GM18502 (cell line): ENCODE measurements at regions not wholly inside any gene's neighbourhood (a gene's known extent, or its start where the extent isn't known, plus 50 kb on each side); places are given as distances from the start of the nearest gene placed in this dataset.
A peak's percentile ranks its signal among the peaks of the same experiment; 100 is the strongest.
"Not testable (repeated sequence)": the region's sequence is repeated elsewhere in the genome, so short reads cannot be mapped to it uniquely, and the experiment has no call there.

Source experiments
- ATAC-seq: cut with Tn5 transposase; IDR thresholded peaks from one replicate; pipeline ENCODE4 v1.9.1; 2021; ENCODE audit warnings: mild to moderate bottlenecking; ENCODE audit not compliant: unreplicated experiment, poor library complexity

DNA sequence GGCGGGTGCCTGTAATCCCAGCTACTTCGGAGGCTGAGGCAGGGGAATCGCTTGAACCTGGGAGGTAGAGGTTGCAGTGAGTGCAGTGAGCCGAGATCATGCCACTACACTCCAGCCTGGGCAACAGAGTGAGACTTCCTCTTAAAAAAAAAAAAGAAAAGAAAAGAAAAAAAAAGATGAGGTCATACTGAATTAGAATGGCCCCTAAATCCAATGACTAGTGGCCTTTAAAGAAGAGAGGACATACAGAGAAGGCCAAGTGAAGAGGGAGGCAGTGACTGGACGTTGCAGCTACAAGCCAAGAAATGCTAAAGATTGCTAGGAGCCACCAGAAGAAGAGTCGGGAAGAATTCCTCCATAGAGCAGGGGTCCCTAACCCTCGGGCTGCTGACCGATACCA lies 76.9 kb upstream of the TIAM1 start:
- no peak for ATAC-seq

DNA sequence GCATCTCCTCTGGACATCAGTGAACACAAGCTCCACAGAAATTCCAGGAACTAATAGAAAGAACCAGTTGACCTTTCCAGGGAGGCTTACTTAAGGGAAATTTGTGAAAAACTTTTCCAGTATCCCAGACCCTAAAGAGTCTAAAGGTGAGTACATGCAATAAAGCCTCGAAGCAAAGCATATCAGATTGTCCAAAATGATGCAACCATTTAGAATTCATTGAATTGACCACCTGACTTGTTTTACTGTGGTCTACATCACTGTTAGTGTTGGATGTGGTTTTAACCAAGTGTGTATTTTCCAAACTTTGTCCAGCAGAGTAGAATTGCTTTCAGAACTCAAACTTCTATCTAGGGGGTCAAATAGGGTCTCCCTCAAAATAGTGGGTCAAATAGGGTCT lies 76.3 kb upstream of the TIAM1 start:
- ATAC-seq, result no peak

DNA sequence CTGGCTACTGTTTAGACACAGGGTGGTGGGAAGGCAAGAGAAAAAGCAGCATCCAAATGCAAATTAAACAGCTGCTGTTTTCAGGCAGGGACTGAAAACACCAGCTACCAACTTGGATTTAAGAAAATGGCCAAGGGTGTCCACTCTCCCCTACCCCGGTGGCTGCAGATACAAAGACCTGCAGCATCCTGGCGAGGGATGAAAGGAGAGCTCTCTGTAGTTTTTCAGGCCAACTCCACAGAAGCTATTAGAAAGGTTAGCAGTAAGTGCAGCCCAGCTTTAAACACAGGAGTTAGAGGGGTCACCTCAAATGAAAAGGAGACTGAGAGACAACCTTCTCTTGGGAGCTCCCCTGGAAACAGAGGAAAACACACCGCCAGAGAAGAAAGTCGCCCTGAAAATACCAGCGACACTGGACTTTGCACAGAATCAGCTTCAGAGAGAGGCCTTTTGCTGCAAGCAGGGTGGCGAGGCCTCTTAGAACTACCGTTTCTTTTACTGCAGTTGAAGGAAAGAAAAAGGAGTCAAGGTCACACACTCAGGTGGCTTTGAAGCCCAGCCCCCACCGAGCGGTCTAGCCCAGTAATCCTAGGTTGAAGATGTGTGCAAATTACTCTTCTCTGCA lies 74.4 kb upstream of the TIAM1 start:
- no peak for ATAC-seq

DNA sequence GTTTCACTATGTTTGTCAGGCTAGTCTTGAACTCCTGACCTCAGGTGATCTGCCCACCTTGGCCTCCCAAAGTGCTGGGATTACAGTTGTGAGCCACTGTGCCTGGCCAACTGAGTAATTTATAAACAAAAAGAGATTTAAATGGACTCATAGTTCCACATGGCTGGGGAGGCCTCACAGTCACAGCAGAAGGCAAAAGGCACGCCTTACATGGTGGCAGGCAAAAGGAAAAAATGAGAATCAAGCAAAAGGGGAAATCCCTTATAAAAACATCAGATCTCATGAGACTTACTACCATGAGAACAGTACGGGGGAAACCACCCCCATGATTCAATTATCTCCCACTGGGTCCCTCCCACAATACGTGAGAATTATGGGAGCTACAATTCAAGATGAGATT lies 73.2 kb upstream of the TIAM1 start:
- not testable (repeated sequence) for ATAC-seq

DNA sequence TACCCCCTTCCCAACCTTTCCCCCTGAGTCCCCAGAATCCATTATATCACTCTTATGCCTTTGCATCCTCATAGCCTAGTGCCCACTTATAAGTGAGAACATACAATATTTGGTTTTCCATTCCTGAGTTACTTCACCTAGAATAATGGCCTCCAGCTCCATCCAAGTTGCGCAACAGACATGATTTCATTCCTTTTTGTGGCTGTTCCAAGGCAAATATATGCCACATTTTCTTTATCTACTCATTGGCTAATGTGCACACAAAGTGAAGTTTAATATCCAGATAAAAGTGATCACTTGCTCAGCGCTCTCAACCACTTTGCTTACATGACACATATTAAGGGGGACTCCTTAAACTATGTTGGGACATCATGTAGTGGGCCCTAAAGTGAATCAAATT lies 72.4 kb upstream of the TIAM1 start:
- ATAC-seq, result no peak

DNA sequence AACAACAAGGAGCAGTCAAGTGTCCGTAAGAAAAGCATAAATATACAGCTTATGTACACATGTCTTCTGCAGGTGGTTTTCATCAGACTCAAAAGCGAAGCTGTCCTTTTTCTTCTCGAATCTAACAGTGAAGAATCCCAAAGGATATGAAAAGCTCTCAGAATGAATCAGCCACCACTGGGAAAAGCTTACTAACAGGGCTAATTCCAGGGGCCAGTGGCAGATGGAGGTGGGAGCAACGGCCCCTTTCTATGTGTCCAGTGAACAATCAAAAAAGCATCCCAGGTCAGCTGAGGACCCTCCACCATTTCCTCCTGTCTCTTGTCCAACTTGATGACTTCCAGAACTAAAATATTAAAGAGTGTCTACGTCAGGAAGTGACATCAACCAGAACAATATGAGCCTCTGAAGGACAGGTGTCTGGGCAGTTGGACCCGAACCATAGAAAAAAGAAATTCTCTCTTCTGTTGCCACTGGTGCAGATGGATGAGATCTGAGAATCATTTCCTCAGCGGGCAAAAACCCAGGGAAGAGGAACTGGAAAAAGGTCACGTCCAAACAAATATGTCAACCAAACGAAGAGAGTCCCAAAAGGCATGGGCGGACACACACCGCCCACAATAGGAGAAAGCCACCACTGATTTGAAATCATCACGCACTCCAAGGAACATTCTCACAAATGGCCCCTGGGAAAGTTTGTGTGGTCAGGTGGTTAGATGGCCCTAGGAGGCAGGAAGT lies 70.4 kb upstream of the TIAM1 start:
- no peak for ATAC-seq

DNA sequence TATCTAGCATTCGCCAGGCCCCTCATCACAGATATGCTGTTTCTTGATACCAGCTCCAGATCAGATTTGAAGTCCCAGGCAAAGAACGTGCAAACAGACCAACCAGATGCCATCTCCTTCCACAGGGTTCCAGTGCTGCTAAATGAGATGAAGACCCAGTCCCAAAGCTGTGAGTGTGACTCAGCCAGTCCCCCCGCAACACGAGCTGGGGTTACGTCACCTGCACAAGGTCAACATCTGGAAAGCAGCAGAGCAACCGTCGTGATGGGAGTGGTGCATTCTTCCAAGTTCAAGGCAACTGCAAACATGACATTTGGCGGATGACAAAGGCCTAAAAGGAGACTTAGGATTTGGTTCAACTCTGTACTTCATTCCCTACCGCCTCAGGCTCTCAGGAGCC lies 69.6 kb upstream of the TIAM1 start:
- ATAC-seq, result no peak

DNA sequence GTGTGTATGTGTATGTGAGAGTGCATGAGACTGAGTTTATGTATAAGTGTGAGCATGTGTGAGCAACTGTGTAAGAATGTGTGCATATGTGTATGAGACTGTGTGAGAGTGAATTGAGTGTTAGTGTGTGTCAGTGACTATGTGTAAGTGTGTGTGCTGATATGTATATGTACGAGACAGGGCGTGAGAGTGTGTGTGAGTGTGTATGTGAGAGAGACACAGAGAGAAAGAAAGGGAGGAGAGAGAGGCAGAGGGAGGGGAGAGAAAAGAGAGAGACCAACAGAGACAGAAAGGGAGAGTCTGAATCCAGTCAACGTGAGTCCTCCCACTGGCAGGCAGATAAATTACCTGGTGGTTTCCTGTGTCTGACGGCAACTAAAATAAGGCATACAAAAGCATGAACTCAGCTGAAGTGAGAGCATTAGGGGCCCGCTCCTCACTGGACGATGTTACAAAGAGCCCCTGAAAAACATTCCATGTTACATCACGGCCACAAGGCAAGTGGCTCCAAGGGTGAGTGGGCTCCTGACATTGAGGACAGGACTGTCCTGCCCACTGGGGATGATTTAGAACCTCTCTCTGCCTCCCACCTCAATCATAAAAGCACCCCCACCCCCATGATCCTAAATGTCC lies 66.6 kb upstream of the TIAM1 start:
- peak; percentile 53 for ATAC-seq

DNA sequence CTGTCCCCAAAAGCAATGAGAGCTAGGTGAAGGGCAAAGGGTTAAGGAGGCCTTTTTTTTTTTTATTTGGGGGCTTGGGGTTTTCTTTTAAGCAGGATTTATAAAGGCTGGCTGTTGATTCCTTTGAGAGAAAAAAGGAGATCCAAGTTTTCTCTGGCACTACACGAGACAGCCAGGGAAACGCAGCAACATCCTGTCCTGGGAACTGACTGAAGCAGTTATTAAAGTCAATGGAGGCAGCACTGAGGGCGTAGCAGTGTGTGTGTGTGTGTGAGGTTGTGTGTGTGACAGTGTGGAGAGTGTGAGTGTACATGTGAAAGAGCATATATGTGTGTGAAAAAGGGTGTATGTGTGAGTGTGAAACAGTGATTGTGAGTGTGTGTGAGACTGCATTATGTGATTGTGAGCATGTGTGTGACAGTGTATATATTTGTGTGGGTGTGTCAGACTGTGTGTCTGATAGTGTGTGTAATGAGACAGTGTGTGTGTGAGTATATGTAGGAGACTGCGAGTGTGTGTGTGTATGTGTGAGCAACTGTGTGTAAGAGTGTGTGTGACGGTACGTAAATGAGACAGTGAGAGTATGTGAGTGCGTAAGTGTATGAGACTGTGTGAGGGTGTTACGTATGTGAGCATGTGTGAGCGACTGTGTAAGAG lies 65.9 kb upstream of the TIAM1 start:
- ATAC-seq, result no peak

DNA sequence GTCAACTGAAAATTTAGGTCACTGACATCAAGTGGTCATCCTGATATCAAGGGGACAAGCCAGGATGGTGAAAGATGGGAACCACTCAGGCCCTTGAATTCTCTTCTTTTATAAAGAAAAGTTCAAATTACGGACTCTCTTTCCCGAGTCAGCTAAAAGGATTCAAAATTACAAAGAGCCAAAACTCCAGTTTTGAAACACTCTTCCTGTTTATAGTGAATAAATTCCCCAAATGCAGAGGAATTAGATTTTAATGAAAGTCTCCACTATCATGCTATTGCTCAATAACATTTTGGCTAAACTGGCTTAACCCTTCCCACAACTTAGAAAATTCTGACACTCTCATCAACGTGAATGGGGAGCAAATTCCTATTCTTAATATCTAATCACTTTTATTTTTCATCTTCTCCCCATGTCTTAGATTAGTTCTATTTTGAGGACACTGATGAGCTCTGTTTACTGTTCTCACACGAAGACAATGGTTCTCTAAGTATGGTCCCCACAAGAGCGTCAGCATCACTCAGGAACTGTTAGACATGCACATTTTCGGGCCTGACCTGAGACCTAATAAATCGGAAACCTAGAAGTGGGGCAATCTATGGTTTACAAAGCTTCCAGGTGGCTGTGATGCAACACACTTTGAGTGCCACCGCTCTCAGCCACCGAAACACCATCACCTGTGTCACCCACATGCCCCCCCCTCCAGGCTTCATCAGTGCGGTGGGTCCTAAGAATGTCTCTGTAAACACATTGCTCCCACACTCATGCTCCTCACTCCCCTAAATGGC lies 64.4 kb upstream of the TIAM1 start:
- no peak for ATAC-seq

DNA sequence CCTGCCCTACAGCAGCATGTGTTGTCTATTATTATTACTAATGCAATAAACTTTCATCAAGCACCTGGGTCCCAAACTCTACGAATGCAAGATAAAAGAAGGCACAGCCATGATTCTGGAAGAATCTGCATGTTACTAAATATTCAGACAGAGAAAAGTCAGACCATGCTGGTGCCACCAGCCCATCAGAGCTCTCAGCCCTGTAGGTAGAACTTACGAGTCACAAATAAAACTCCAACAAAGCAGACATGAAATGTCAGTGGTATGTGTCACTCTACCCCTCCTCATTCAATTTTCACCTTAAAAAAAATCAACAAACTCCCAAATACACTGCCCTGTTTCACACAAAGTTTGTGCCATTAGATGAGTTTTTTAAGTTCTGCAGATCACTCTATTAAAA lies 62.4 kb upstream of the TIAM1 start:
- no peak for ATAC-seq

DNA sequence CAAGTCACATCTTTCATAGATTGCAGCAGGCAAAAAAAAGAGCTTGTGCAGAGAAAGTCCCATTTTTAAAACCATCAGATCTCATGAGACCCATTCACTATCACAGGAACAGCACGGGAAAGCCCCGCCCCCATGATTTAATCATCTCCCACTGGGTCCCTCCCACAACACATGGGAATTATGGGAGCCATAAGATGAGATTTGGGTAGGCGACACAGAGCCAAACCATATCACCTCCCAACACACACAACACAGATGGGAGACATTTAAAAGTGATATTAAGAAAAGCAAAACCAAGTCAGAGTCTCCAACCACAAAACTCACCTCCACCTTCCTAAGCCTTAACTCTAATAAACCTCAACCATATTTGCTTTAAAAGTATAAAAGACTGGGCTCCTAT lies 61.5 kb upstream of the TIAM1 start:
- ATAC-seq, result no peak

DNA sequence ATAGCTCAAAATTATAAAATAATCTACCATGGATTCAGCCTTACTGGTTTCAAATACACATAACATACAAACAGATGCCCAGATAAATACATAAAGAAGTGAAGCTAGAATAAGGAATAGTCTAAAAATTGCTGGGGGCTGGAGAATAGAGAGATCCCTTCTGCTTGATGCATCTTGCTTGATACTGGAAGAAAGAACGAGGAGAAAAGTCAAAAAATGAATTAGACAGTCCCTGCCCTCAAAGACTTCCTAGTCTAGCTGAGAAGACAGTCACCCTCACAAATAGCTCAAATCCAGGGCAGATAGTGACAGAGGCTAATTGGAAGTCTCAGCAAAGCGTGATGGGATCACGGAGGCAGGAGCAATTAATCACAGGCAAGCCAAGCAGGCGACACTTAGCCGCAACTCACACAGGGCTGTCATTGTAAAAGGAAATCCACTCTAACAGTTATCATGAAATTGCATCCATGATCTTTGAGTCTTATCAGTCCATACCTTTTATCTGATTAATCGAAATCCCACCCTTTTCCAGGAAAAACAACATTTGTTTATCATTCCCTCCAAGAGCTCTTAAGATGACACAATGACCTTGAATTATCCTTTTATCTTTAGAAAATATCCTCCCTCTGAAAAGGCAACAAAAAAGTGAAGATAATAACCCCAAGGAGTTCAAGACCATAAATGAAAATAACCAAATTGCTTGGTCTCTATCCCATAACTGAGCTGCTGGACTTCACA lies 59.7 kb upstream of the TIAM1 start:
- ATAC-seq, result no peak

DNA sequence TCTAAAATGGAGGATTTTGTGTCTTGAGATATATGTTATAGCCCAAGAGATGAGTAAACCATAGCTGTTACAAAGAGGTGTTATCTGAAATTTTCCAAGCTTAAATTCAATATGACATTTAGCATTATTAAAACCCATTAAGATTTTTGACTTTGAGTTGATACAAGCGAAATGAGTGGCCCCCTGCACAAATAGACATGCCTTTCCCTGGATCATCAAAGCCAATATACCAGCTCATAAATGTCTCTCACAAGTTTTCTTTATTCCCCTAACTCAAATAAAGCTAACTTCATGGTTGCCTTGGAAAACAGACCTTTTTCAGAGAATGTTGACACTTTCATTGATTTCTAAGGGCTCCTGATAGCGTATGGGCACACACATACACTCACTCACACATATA lies 55.5 kb upstream of the TIAM1 start:
- no peak for ATAC-seq

DNA sequence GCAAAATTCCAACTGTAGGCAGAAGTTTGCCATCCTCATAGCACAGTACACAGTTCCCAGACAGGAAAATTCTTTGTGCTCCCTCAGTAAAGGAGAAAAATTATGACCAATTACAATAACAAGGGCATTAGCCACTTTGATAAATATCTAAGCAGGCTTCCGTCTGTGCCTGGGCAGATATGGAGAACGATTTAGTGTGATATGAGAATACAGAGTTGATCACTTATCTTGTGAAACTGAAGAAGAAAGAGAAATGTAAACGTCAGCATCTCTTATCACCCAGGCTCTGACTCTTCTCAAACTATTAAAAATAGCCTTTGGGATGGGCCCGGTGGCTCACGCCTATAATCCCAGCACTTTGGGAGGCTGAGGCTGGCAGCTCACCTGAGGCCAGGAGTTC lies 54.5 kb upstream of the TIAM1 start:
- no peak for ATAC-seq

DNA sequence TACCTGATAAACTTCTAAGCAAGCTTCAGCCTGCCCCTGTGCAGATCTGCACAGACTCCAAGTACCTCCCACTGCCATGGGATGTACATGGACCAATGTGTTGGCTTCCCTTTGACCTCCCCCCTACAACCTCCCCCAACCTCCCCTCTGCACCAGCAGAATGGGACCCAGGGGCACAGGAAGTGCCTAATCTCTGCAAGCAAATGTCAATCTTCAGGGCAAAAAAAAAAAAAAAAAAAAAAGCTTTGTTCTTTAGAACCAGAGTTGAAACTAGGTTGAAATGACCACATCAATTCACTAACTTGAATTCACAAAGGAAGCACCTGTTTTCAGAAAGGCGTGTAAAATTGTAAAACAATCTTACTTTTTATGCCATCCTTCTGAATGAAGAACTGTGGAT lies 53.9 kb upstream of the TIAM1 start:
- no peak for ATAC-seq

DNA sequence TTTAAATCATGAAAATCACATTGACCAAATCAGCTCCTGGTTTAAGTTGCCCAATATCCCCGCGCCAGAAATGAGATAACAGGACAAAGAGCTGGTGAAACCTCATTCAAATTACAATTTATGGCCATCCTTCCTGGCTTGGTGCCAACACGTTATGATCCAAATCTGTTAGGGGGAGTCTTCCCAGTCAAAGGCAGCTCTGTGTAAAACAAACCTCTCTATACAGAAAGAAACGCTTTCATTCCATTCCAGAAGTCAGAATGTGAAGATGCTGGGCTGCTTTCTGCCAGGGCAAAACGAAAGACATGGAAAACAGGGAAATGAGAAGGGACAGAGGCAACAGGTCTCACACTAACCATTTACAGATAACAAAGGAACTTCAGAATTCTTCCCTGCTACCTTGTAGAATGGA lies 53.5 kb upstream of the TIAM1 start:
- ATAC-seq, result no peak

DNA sequence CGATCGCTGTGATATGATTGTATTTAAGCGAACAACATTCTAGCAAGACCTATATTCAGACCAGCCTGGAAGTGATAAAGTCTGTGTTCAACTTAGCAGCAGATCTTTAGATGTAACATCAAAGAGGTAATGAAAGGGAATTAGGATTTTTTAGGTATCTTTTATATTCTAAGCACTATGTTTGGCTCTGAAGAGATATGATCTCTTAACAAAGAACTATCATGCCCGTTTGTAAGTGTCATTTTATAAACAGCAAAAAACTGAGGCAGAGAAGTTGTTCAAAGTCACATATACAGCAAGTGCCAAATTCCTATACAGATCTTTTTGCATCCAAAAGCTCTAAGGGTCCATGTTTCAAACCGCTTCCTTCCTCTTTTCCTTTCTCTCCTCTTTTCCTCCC lies 53.0 kb upstream of the TIAM1 start:
- ATAC-seq, result no peak

DNA sequence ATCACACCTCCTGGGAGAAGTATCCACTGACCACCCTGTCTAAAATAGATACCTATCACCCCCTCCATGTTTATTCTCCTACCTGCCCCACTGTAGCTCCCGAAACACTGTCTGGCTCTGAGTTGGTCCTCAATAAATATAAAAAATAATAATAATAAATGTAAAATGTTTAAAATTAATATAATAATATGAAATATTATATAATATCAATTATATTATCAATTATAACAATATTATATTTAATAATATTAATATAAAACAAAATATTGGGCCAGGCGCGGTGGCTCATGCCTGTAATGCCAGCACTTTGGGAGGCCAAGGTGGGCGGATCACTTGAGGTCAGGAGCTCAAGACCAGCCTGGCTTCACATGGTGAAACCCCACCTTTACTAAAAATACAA lies 52.3 kb upstream of the TIAM1 start:
- ATAC-seq, result no peak

DNA sequence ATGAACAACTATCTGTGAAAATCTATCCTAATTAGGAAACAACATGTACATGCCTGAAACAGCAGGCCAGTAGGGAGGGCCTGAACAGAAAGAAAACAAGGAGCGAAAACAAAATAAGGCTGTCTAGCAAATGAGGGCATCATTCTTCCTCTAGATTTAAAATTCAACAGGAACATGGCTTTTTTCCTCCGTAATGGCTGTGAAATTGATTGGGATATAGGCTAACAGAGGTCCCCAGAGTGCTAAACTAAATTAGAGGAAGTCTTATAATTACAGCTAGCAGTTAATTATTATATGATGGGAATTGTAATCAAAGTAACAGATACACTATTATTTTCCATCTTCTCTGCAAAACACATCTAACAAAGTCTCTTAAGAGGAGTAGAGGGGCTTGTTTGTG lies 51.7 kb upstream of the TIAM1 start:
- no peak for ATAC-seq
